ENCODE measurements at regions not wholly inside any gene's neighbourhood (a gene's known extent, or its start where the extent isn't known, plus 50 kb on each side); places are given as distances from the start of the nearest gene placed in this dataset.

GRCh38 chr18:60987963-60988362 is 345.3 kb upstream of the CDH20 start:
- no peak for DNase-seq

GRCh38 chr18:60996326-60996725 is 336.9 kb upstream of the CDH20 start:
- no peak for DNase-seq

GRCh38 chr18:60996822-60997221 is 336.4 kb upstream of the CDH20 start:
- DNase-seq = no peak

GRCh38 chr18:61001138-61001537 is 332.1 kb upstream of the CDH20 start:
- DNase-seq = no peak

GRCh38 chr18:61006687-61007224 is 326.5 kb upstream of the CDH20 start:
- no peak for DNase-seq

- no peak for DNase-seq
Observed at GRCh38 chr18:61019338-61020301, 313.6 kb upstream of the CDH20 start.

- DNase-seq = no peak
Observed at GRCh38 chr18:61025596-61025995, 307.6 kb upstream of the CDH20 start.

- DNase-seq = no peak
Observed at GRCh38 chr18:61031626-61032025, 301.6 kb upstream of the CDH20 start.

GRCh38 chr18:61034580-61034979 is 298.6 kb upstream of the CDH20 start:
- DNase-seq = no peak

GRCh38 chr18:61039251-61039650 is 294.0 kb upstream of the CDH20 start:
- DNase-seq = no peak

GRCh38 chr18:61047794-61048193 is 285.4 kb upstream of the CDH20 start:
- DNase-seq = no peak

GRCh38 chr18:61057443-61057842 is 275.8 kb upstream of the CDH20 start:
- no peak for DNase-seq

GRCh38 chr18:61062258-61062657 is 271.0 kb upstream of the CDH20 start:
- DNase-seq = no peak

GRCh38 chr18:61064911-61065310 is 268.3 kb upstream of the CDH20 start:
- DNase-seq = no peak

GRCh38 chr18:61076986-61077385 is 256.2 kb upstream of the CDH20 start:
- no peak for DNase-seq

GRCh38 chr18:61079714-61080113 is 253.5 kb upstream of the CDH20 start:
- DNase-seq = no peak

GRCh38 chr18:61080954-61081528 is 252.2 kb upstream of the CDH20 start:
- DNase-seq = no peak

- DNase-seq = no peak
Observed at GRCh38 chr18:61082976-61083630, 250.1 kb upstream of the CDH20 start.

GRCh38 chr18:61085036-61085435 is 248.2 kb upstream of the CDH20 start:
- DNase-seq = no peak

- DNase-seq = no peak
Observed at GRCh38 chr18:61085761-61086160, 247.5 kb upstream of the CDH20 start.

- no peak for DNase-seq
Observed at GRCh38 chr18:61086657-61087056, 246.6 kb upstream of the CDH20 start.

GRCh38 chr18:61091379-61091778 is 241.9 kb upstream of the CDH20 start:
- DNase-seq = no peak

- no peak for DNase-seq
Observed at GRCh38 chr18:61093965-61094364, 239.3 kb upstream of the CDH20 start.

- no peak for DNase-seq
Observed at GRCh38 chr18:61096226-61096625, 237.0 kb upstream of the CDH20 start.
